K562 (cell line): ENCODE measurements at regions not wholly inside any gene's neighbourhood (a gene's known extent, or its start where the extent isn't known, plus 50 kb on each side); places are given as distances from the start of the nearest gene placed in this dataset.

Source experiments
- ATAC-seq: fragments of 200-7000 bp; cut with Tn5 transposase; 3 replicates; pipeline ENCODE4 v1.9.1; 2020; ENCODE audit warnings: moderate library complexity
- BruUV-seq: library from RNA; stranded (reverse); fragments of 400-500 nt; replicated peaks from 2 replicates; lab custom pipeline; 2021; lab: Mats Ljungman, UMichigan
- CTCF ChIA-PET: fragments of 300-600 bp; formaldehyde crosslinking; extraction: SDS; loops from one replicate; lab custom pipeline; 2021; ENCODE audit warnings: low intra/inter-chr PET ratio; lab: Yijun Ruan, JAX
- POLR2A ChIA-PET: fragments of 300-600, 350-650 bp; sonication (Branson Sonifier 250); formaldehyde crosslinking; extraction: SDS; loops from one replicate; lab custom pipeline; 2021; ENCODE audit warnings: antibody characterized with exemption, inconsistent platforms; lab: Yijun Ruan, JAX
- DNase-seq, 4 experiments: peaks; one replicate each; pipeline versions ENCODE4 v3.0.0 to v3.0.0-alpha.2; 2011 to 2018; ENCODE audit warnings: low spot score in 3 of 4, mixed read lengths in 3 of 4; ENCODE audit errors: extremely low read depth in 1 of 4
- FAIRE-seq: peaks from 2 replicates; lab custom pipeline; 2011; peaks lifted over from hg19 to GRCh38; lab: Jason Lieb, UNC
- H2AFZ ChIP-seq: 2 replicates; pipeline ENCODE4 v1.6.0; 2011; ENCODE audit warnings: low read depth, low read length, control low read depth, inconsistent platforms
- H3K27ac ChIP-seq: fragments of 200-600 bp; 3 replicates; pipeline ENCODE4 v1.8.0; 2011; ENCODE audit warnings: low read depth, mild to moderate bottlenecking, control low read depth, inconsistent platforms, low read length, moderate library complexity, mixed read lengths; ENCODE audit errors: extremely low read depth
- H3K27me3 ChIP-seq, 2 experiments: fragments of 300-600 bp in 1 of 2; 2 replicates in 1 of 2; 3 replicates in 1 of 2; pipeline versions ENCODE4 v1.6.0 to v1.8.0; 2011; ENCODE audit warnings: inconsistent platforms in 2 of 2, low read length in 2 of 2, mild to moderate bottlenecking in 1 of 2, mixed read lengths in 1 of 2, moderate library complexity in 1 of 2; ENCODE audit not compliant: control insufficient read depth in 2 of 2, insufficient read depth in 2 of 2
- H3K36me3 ChIP-seq: fragments of 300-600 bp; 3 replicates; pipeline ENCODE4 v1.8.0; 2011; ENCODE audit warnings: mild to moderate bottlenecking, low read length, inconsistent platforms; ENCODE audit not compliant: control insufficient read depth, insufficient read depth
- H3K4me1 ChIP-seq, 2 experiments: fragments of 200-600 bp in 1 of 2; replicated peaks in 1 of 2; 2 replicates in 1 of 2; 3 replicates in 1 of 2; pipeline versions ENCODE4 v1.5.1 to v1.8.0; 2011; ENCODE audit warnings: inconsistent platforms in 2 of 2, low read length in 2 of 2, mild to moderate bottlenecking in 1 of 2, mixed read lengths in 1 of 2, moderate library complexity in 1 of 2; ENCODE audit not compliant: control insufficient read depth in 2 of 2, insufficient read depth in 2 of 2
- H3K4me2 ChIP-seq: 2 replicates; pipeline ENCODE4 v1.6.1; 2011; ENCODE audit warnings: low read length, control low read depth, inconsistent platforms, mixed read lengths; ENCODE audit not compliant: insufficient read depth
- H3K4me3 ChIP-seq: fragments of 200-600 bp; sonication (generic), shearing (Covaris generic); 2 replicates; pipeline ENCODE4 v1.5.1; 2016; ENCODE audit warnings: control low read depth, inconsistent platforms
- H3K79me2 ChIP-seq: fragments of 200-600 bp; 3 replicates; pipeline ENCODE4 v1.8.0; 2011; ENCODE audit warnings: low read length, inconsistent platforms; ENCODE audit not compliant: control insufficient read depth, insufficient read depth
- H3K9ac ChIP-seq, 2 experiments: 2 replicates each; pipeline versions ENCODE4 v1.6.0 to v1.6.1; 2011; ENCODE audit warnings: low read depth in 2 of 2, low read length in 2 of 2, control low read depth in 1 of 2, inconsistent platforms in 1 of 2, mild to moderate bottlenecking in 1 of 2, mixed read lengths in 1 of 2; ENCODE audit not compliant: insufficient read depth in 1 of 2
- H3K9me1 ChIP-seq: one replicate; pipeline ENCODE4 v1.6.0; 2011; ENCODE audit warnings: inconsistent platforms, mild to moderate bottlenecking, low read length, moderate library complexity; ENCODE audit not compliant: control insufficient read depth, insufficient read depth
- H3K9me3 ChIP-seq: replicated peaks from 2 replicates; pipeline ENCODE4 v1.5.1; 2011; ENCODE audit warnings: low read depth, low read length, inconsistent platforms; ENCODE audit not compliant: control insufficient read depth, insufficient read depth
- H4K20me1 ChIP-seq: replicated peaks from 2 replicates; pipeline ENCODE4 v1.6.1; 2011; ENCODE audit warnings: low read length, inconsistent platforms, mixed read lengths; ENCODE audit not compliant: control insufficient read depth, insufficient read depth
- CREBBP ChIP-seq: IDR thresholded peaks from one replicate; pipeline ENCODE4 v1.6.1; 2012; ENCODE audit warnings: low read depth, mild to moderate bottlenecking, control low read depth, inconsistent platforms, low read length
- CTCF ChIP-seq, 3 experiments: IDR thresholded peaks in 2 of 3; conservative IDR thresholded peaks in 1 of 3; 2 replicates each; pipeline ENCODE4 v1.5.1; 2011 to 2012; ENCODE audit warnings: low read length in 3 of 3, mild to moderate bottlenecking in 3 of 3, control low read depth in 2 of 3, improper control_type of control experiment in 1 of 3, inconsistent platforms in 1 of 3, low read depth in 1 of 3, mixed read lengths in 1 of 3, moderate library complexity in 1 of 3; ENCODE audit not compliant: insufficient read depth in 2 of 3
- FIP1L1 ChIP-seq: fragments of 200-400 bp; formaldehyde crosslinking; IDR thresholded peaks from 2 replicates; pipeline ENCODE4 v1.6.1; 2018; ENCODE audit warnings: mild to moderate bottlenecking, low read depth, low read length; ENCODE audit not compliant: poor library complexity, severe bottlenecking
- FOXP1 ChIP-seq: sonication (generic); formaldehyde crosslinking; IDR thresholded peaks from 2 replicates; pipeline ENCODE4 v1.8.0; 2022; ENCODE audit warnings: mild to moderate bottlenecking, missing genetic modification reagents
- MLLT1 ChIP-seq, 2 experiments: fragments of 450-650 bp; IDR thresholded peaks; 2 replicates each; pipeline ENCODE4 v1.6.1; 2016
- RAD21 ChIP-seq, 2 experiments: fragments of 250-450 bp in 1 of 2; fragments of 450-650 bp in 1 of 2; sonication (Bioruptor Pico) in 1 of 2; formaldehyde crosslinking in 1 of 2; IDR thresholded peaks in 1 of 2; conservative IDR thresholded peaks in 1 of 2; 2 replicates each; pipeline versions ENCODE4 v1.4.0 to v1.8.0; 2020 to 2022; ENCODE audit warnings: mild to moderate bottlenecking in 2 of 2, moderate library complexity in 1 of 2
- ZBTB17 ChIP-seq: fragments of 450-650 bp; formaldehyde crosslinking; IDR thresholded peaks from 2 replicates; pipeline ENCODE4 v1.4.0; 2020; ENCODE audit warnings: mild to moderate bottlenecking
- WGBS: fragments of 100-300 bp; shearing (Covaris generic); methylation state at CpG from one replicate; pipeline ENCODE4 v1.1.6; 2016; ENCODE audit warnings: low coverage, mixed read lengths; ENCODE audit not compliant: insufficient coverage; ENCODE audit errors: missing lambda C conversion rate; 5-methylcytosine and 5-hydroxymethylcytosine counted together
- in situ Hi-C: fragments of 300-500 bp; cut with MboI; formaldehyde crosslinking; loops from 4 replicates; pipeline ENCODE4 v1.15.0; 2018; ENCODE audit warnings: inconsistent platforms, mixed read lengths
- intact Hi-C: fragments of 100-400 bp; cut with micrococcal nuclease; formaldehyde crosslinking; loops from 2 replicates; pipeline ENCODE4 v1.14.2; 2022

GRCh38 chr14:23729720-23730387 is 93.7 kb downstream of the DHRS2 start:
- WGBS, result 0% methylated on average over 8 of the region's 8 CpGs
- Histone ChIP-seq H3K79me2 (no peaks in the 10 kb centered on the region), H2AFZ (peak overlapping the region; percentile 59; the same call in 1 of the 2 replicates), H3K9me3 (no peaks in the 10 kb centered on the region), H3K36me3 (no peaks in the 10 kb centered on the region), H4K20me1 (no peaks in the 10 kb centered on the region), H3K4me3 (no peak overlapping the region), H3K9ac (no peak overlapping the region), H3K4me2 (no peak overlapping the region; the same call in 1 of the 2 replicates), H3K27me3 (no peaks in the 10 kb centered on the region), H3K4me1 (no peaks in the 10 kb centered on the region; a peak in 1 of 5 replicates), H3K9me1 (no peaks in the 10 kb centered on the region), H3K27ac (no peak overlapping the region)
- intact Hi-C loops, result loop anchor here (5.0 kb wide), 2 partner anchors 98 to 202 kb away; no protein-coding TSS in a partner anchor
- ATAC-seq (peak; percentile 93), DNase-seq (peak; percentile 20 to 32 (median 28)), FAIRE-seq (peak; percentile 80)
- no TSS peak for BruUV-seq
- ChIA-PET POLR2A (no interaction called here), CTCF (no interaction called here)
- TF ChIP-seq ZBTB17 (CRISPR knock-in tag), result peak; percentile 86
- TF ChIP-seq RAD21 (CRISPR knock-in tag; conservative IDR thresholded peaks at IDR 0.05 in 1 of 2, IDR thresholded peaks at IDR 0.05 in 1 of 2), result peak in 1 of 2 experiments; percentile 24; a peak in 1 of 4 replicates
- peak in 1 of 2 experiments; percentile 40; a peak in 1 of 4 replicates for TF ChIP-seq MLLT1 (IDR thresholded peaks at IDR 0.05)
- TF ChIP-seq FOXP1 (CRISPR knock-in tag), result no peak
- TF ChIP-seq CREBBP, result no peak
- TF ChIP-seq FIP1L1, result no peak
- peak; percentile 18 to 57 (median 43); a peak in 5 of 6 replicates for TF ChIP-seq CTCF (IDR thresholded peaks at IDR 0.05 in 2 of 3, conservative IDR thresholded peaks at IDR 0.05 in 1 of 3; ENCODE audit: insufficient read depth in 2 of 3, low read depth in 1 of 3, low read length in 3 of 3)
- in situ Hi-C loops, result no loop called here
